Endothelial cell of umbilical vein (primary cell): ENCODE measurements at regions not wholly inside any gene's neighbourhood (a gene's known extent, or its start where the extent isn't known, plus 50 kb on each side); places are given as distances from the start of the nearest gene placed in this dataset.

Source experiments
- BruUV-seq: library from RNA; stranded (reverse); fragments of 400-500 nt; replicated peaks from 2 replicates; lab custom pipeline; 2021; lab: Mats Ljungman, UMichigan
- CTCF ChIA-PET: fragments of 300-600, 350-600 bp; sonication (Branson Sonifier 250); formaldehyde crosslinking; loops from one replicate; lab custom pipeline; 2021; ENCODE audit warnings: antibody characterized with exemption, inconsistent platforms; lab: Charles Lee
- POLR2A ChIA-PET: fragments of 300-600, 350-600 bp; sonication (Branson Sonifier 250); formaldehyde crosslinking; loops from one replicate; lab custom pipeline; 2021; ENCODE audit warnings: antibody characterized with exemption, inconsistent platforms; lab: Charles Lee
- DNase-seq: peaks from one replicate; pipeline ENCODE4 v3.0.0-alpha.2; 2011; ENCODE audit warnings: low read depth, low spot score
- FAIRE-seq: peaks from 2 replicates; lab custom pipeline; 2011; peaks lifted over from hg19 to GRCh38; lab: Jason Lieb, UNC
- H2AFZ ChIP-seq: 2 replicates; pipeline ENCODE4 v1.6.0; 2012; ENCODE audit warnings: low read depth, low read length, control low read depth, inconsistent platforms
- H3K27ac ChIP-seq: 2 replicates; pipeline ENCODE4 v1.5.1; 2011; ENCODE audit warnings: low read depth, mild to moderate bottlenecking, control low read depth, low read length, moderate library complexity; ENCODE audit not compliant: insufficient read depth
- H3K27me3 ChIP-seq, 2 experiments: 2 replicates each; pipeline versions ENCODE4 v1.6.0 to v1.6.1; 2011; ENCODE audit warnings: low read length in 2 of 2, mixed read lengths in 1 of 2; ENCODE audit not compliant: control insufficient read depth in 2 of 2, insufficient read depth in 2 of 2
- H3K36me3 ChIP-seq, 2 experiments: 2 replicates in 1 of 2; 3 replicates in 1 of 2; pipeline ENCODE4 v1.5.1; 2011; ENCODE audit warnings: low read length in 2 of 2, mild to moderate bottlenecking in 1 of 2, moderate library complexity in 1 of 2; ENCODE audit not compliant: control insufficient read depth in 2 of 2, insufficient read depth in 2 of 2; ENCODE audit errors: extremely low read depth in 1 of 2
- H3K4me1 ChIP-seq: 3 replicates; pipeline ENCODE4 v1.5.1; 2011; ENCODE audit warnings: mild to moderate bottlenecking, low read length; ENCODE audit not compliant: control insufficient read depth, insufficient read depth; ENCODE audit errors: extremely low read depth
- H3K4me2 ChIP-seq: 2 replicates; pipeline ENCODE4 v1.6.1; 2011; ENCODE audit warnings: low read length, control low read depth, mixed read lengths; ENCODE audit not compliant: insufficient read depth
- H3K4me3 ChIP-seq, 3 experiments: fragments of 200-600 bp in 1 of 3; sonication (generic), shearing (Covaris generic) in 1 of 3; replicated peaks in 1 of 3; 2 replicates each; pipeline ENCODE4 v1.5.1; 2011 to 2016; ENCODE audit warnings: control low read depth in 3 of 3, low read length in 3 of 3, mild to moderate bottlenecking in 2 of 3, inconsistent platforms in 1 of 3, low read depth in 1 of 3, moderate library complexity in 1 of 3; ENCODE audit not compliant: insufficient read depth in 1 of 3
- H3K79me2 ChIP-seq: 2 replicates; pipeline ENCODE4 v1.6.0; 2012; ENCODE audit warnings: low read length, inconsistent platforms; ENCODE audit not compliant: control insufficient read depth, insufficient read depth
- H3K9ac ChIP-seq: replicated peaks from 2 replicates; pipeline ENCODE3; 2011; ENCODE audit warnings: low read length, control low read depth; ENCODE audit not compliant: insufficient read depth; ENCODE audit errors: extremely low read depth
- H3K9me1 ChIP-seq: replicated peaks from 3 replicates; pipeline ENCODE4 v1.6.0; 2011; ENCODE audit warnings: mild to moderate bottlenecking, low read length; ENCODE audit not compliant: control insufficient read depth, insufficient read depth; ENCODE audit errors: extremely low read depth
- H3K9me3 ChIP-seq: replicated peaks from 2 replicates; pipeline ENCODE4 v1.5.1; 2012; ENCODE audit warnings: low read length, inconsistent platforms; ENCODE audit not compliant: control insufficient read depth, insufficient read depth
- H4K20me1 ChIP-seq: replicated peaks from 2 replicates; pipeline ENCODE3; 2011; ENCODE audit warnings: mild to moderate bottlenecking, low read length; ENCODE audit not compliant: control insufficient read depth, insufficient read depth; ENCODE audit errors: extremely low read depth
- CTCF ChIP-seq, 2 donors: IDR thresholded peaks; 1 replicate in 1 of 2; 2 replicates in 1 of 2; pipeline ENCODE4 v1.5.1; 2011; ENCODE audit warnings: low read length in 2 of 2, mild to moderate bottlenecking in 2 of 2, moderate library complexity in 2 of 2, control low read depth in 1 of 2, inconsistent platforms in 1 of 2, low read depth in 1 of 2; ENCODE audit not compliant: insufficient read depth in 1 of 2; ENCODE audit errors: extremely low read depth in 1 of 2
- EZH2 ChIP-seq: IDR thresholded peaks from 2 replicates; pipeline ENCODE4 v1.6.1; 2012; ENCODE audit warnings: borderline replicate concordance, low read depth, mild to moderate bottlenecking, moderate library complexity, low read length, inconsistent platforms; ENCODE audit not compliant: severe bottlenecking
- FOS ChIP-seq: IDR thresholded peaks from 2 replicates; pipeline ENCODE4 v1.6.1; 2011; ENCODE audit warnings: mild to moderate bottlenecking, low read length, moderate library complexity, borderline replicate concordance; ENCODE audit not compliant: insufficient read depth
- GATA2 ChIP-seq: IDR thresholded peaks from 2 replicates; pipeline ENCODE4 v1.7.0; 2011; ENCODE audit warnings: low read depth, mild to moderate bottlenecking, moderate library complexity, mixed read lengths, low read length; ENCODE audit not compliant: insufficient read length, insufficient read depth
- JUN ChIP-seq: IDR thresholded peaks from 2 replicates; pipeline ENCODE4 v1.6.1; 2011; ENCODE audit warnings: borderline replicate concordance, low read depth; ENCODE audit not compliant: insufficient read length, insufficient read depth
- MAX ChIP-seq: IDR thresholded peaks from 2 replicates; pipeline ENCODE4 v1.6.1; 2011; ENCODE audit not compliant: insufficient read depth, insufficient read length
- MYC ChIP-seq: IDR thresholded peaks from one replicate; pipeline ENCODE4 v1.6.1; 2011; ENCODE audit warnings: mild to moderate bottlenecking, low read depth, low read length
- POLR2A ChIP-seq: IDR thresholded peaks from 2 replicates; pipeline ENCODE4 v1.6.1; 2012; ENCODE audit warnings: low read depth, mild to moderate bottlenecking, control low read depth, low read length
- POLR2AphosphoS5 ChIP-seq: IDR thresholded peaks from 2 replicates; pipeline ENCODE4 v1.6.1; 2012; ENCODE audit warnings: low read depth, mild to moderate bottlenecking, control low read depth, low read length, moderate library complexity; ENCODE audit not compliant: insufficient read depth
- dilution Hi-C: fragments of 300-500 bp; cut with MboI; formaldehyde crosslinking; loops from one replicate; pipeline ENCODE4 v1.15.0; 2019; ENCODE audit warnings: low sequenced_read_pairs; ENCODE audit not compliant: extremely low pct_ligation_motif_present
- intact Hi-C: fragments of 100-400 bp; cut with micrococcal nuclease; formaldehyde crosslinking; loops from one replicate; pipeline ENCODE4 v1.10.0; 2022

- Histone ChIP-seq H3K4me2 (no peak overlapping the region), H3K27me3 (no peaks in the 10 kb centered on the region), H4K20me1 (no peaks in the 10 kb centered on the region), H3K79me2 (no peaks in the 10 kb centered on the region), H3K4me1 (no peaks in the 10 kb centered on the region), H3K9ac (no peak overlapping the region), H3K9me1 (no peaks in the 10 kb centered on the region), H3K36me3 (no peaks in the 10 kb centered on the region), H2AFZ (no peak overlapping the region), H3K4me3 (no peak overlapping the region), H3K9me3 (no peaks in the 10 kb centered on the region), H3K27ac (no peak overlapping the region)
- DNase-seq (no peak), FAIRE-seq (no peak)
- BruUV-seq = no TSS peak
- dilution Hi-C loops (no loop called here), intact Hi-C loops (no loop called here)
- ChIA-PET POLR2A (no interaction called here), CTCF (no interaction called here)
- TF ChIP-seq FOS (no peak), POLR2AphosphoS5 (no peak), MAX (no peak), MYC (no peak), EZH2 (no peak), JUN (no peak), CTCF (IDR thresholded peaks at IDR 0.05; ENCODE audit: extremely low read depth in 1 of 2, insufficient read depth in 1 of 2, low read depth in 1 of 2, low read length in 2 of 2) (no peak), POLR2A (no peak), GATA2 (no peak)
These were observed 150.6 kb downstream of the GAS1 start for GRCh38 chr9:86796666-86797065.
